ENCODE measurements at regions not wholly inside any gene's neighbourhood (a gene's known extent, or its start where the extent isn't known, plus 50 kb on each side); places are given as distances from the start of the nearest gene placed in this dataset.
"Not testable (repeated sequence)": the region's sequence is repeated elsewhere in the genome, so short reads cannot be mapped to it uniquely, and the experiment has no call there.

GRCh38 chr7:51386806-51387568 is 70.4 kb upstream of the COBL start:
- DNase-seq: not testable (repeated sequence)

- DNase-seq: not testable (repeated sequence)
These were observed 69.6 kb upstream of the COBL start for GRCh38 chr7:51386184-51386583.

- DNase-seq: not testable (repeated sequence)
These were observed 65.6 kb upstream of the COBL start for GRCh38 chr7:51382243-51382642.

- DNase-seq: peak; percentile 72
These were observed 59.9 kb upstream of the COBL start for GRCh38 chr7:51376420-51377092.

GRCh38 chr7:51374936-51375335 is 58.3 kb upstream of the COBL start:
- DNase-seq: no peak

- DNase-seq: not testable (repeated sequence)
These were observed 57.0 kb upstream of the COBL start for GRCh38 chr7:51373607-51374006.

- DNase-seq: no peak
These were observed 53.1 kb upstream of the COBL start for GRCh38 chr7:51369746-51370145.

- DNase-seq: not testable (repeated sequence)
These were observed 52.6 kb upstream of the COBL start for GRCh38 chr7:51369228-51369627.

GRCh38 chr7:51368334-51368733 is 51.7 kb upstream of the COBL start:
- no peak for DNase-seq

GRCh38 chr7:51367614-51367968 is 51.0 kb upstream of the COBL start:
- no peak for DNase-seq

- DNase-seq: peak; percentile 24
These were observed 50.5 kb upstream of the COBL start for GRCh38 chr7:51366930-51367613.
